ENCODE measurements at regions not wholly inside any gene's neighbourhood (a gene's known extent, or its start where the extent isn't known, plus 50 kb on each side); places are given as distances from the start of the nearest gene placed in this dataset.

DNA sequence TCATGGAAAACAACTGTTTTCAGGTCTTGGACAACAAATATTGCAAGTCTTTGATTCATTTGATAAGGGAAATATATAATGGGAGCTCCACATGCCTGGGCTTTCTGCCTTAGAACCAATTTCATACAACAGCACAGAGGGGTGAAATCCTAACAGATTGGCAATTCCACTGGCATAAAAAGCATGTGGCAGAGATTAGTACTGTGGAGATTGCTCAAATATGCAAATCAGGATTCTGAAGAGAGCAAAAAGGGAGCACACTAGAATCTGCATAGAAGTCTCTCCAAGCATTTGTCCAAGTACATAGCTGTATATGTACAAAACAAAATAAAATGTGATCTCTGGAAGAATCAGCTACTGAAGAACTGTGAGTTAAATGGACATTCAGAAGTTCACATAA lies 312.9 kb upstream of the SLITRK5 start:
- TF ChIP-seq, protein P1, sequence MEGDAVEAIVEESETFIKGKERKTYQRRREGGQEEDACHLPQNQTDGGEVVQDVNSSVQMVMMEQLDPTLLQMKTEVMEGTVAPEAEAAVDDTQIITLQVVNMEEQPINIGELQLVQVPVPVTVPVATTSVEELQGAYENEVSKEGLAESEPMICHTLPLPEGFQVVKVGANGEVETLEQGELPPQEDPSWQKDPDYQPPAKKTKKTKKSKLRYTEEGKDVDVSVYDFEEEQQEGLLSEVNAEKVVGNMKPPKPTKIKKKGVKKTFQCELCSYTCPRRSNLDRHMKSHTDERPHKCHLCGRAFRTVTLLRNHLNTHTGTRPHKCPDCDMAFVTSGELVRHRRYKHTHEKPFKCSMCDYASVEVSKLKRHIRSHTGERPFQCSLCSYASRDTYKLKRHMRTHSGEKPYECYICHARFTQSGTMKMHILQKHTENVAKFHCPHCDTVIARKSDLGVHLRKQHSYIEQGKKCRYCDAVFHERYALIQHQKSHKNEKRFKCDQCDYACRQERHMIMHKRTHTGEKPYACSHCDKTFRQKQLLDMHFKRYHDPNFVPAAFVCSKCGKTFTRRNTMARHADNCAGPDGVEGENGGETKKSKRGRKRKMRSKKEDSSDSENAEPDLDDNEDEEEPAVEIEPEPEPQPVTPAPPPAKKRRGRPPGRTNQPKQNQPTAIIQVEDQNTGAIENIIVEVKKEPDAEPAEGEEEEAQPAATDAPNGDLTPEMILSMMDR (IDR thresholded peaks at IDR 0.05) = no peak
- Histone ChIP-seq H3K36me3 (no peaks in the 10 kb centered on the region), H3K4me3 (no peak overlapping the region), H3K27me3 (no peaks in the 10 kb centered on the region), H3K27ac (no peak overlapping the region), H3K4me1 (no peaks in the 10 kb centered on the region), H3K9me3 (peaks cover 0 to 15% (median 0%) of the 10 kb centered on the region in 11 donors)
- no peak for DNase-seq
- ATAC-seq = no peak
- intact Hi-C loops (cut with DNase I) = no loop called here

DNA sequence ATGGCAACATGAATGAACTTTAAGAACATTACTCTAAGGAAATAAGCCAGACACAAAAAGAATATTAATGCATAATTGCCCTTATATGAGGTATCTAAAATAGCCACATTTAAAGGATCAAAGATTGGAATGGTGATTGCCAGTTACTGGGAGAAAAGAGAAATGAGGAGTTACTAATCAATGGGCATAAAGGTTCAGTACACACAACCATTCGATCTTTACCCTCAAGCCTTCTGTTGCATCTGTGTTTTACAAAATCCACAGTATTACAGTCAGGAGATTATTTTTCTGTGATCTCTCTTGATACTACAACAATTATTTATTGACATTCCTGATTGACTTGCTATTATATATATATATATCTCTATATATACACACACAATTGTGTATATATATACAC lies 310.0 kb upstream of the SLITRK5 start:
- Histone ChIP-seq H3K27ac (no peak overlapping the region), H3K27me3 (no peaks in the 10 kb centered on the region), H3K9me3 (peaks cover 0 to 4% (median 0%) of the 10 kb centered on the region in 11 donors), H3K36me3 (no peaks in the 10 kb centered on the region), H3K4me1 (no peaks in the 10 kb centered on the region), H3K4me3 (no peak overlapping the region)
- TF ChIP-seq, protein P1 (IDR thresholded peaks at IDR 0.05) = no peak
- ATAC-seq (no peak), DNase-seq (no peak)
- intact Hi-C loops (cut with DNase I) = no loop called here
- 97 to 100% methylated on average over 1 of the region's 1 CpG for WGBS, 2 donors

DNA sequence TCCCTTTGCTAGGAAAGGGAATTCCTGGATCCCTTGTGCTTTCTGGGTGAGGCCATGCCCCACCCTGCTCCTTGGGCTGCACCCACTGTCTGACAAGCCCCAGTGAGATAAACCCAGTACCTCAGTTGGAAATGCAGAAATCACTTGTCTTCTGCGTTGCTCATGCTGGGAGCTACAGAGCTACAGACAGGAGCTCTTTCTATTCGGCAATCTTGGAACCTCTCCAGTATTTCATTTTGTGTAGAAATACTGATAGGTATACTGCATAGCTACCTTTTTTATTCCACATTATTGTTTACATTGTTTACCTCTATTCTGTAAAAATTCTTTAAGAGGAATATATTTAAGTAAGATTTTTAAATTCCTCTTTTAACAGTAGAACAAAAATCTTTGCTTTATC lies 302.5 kb upstream of the SLITRK5 start:
- Histone ChIP-seq H3K27me3 (no peaks in the 10 kb centered on the region), H3K4me1 (no peaks in the 10 kb centered on the region), H3K27ac (no peak overlapping the region), H3K36me3 (no peaks in the 10 kb centered on the region), H3K9me3 (peaks cover 0 to 26% (median 0%) of the 10 kb centered on the region in 11 donors), H3K4me3 (no peak overlapping the region)
- intact Hi-C loops (cut with DNase I) = no loop called here
- no peak for ATAC-seq
- DNase-seq = no peak
- WGBS, 2 donors = 91 to 95% methylated on average over 2 of the region's 2 CpGs
- TF ChIP-seq, protein P1 (IDR thresholded peaks at IDR 0.05) = no peak

DNA sequence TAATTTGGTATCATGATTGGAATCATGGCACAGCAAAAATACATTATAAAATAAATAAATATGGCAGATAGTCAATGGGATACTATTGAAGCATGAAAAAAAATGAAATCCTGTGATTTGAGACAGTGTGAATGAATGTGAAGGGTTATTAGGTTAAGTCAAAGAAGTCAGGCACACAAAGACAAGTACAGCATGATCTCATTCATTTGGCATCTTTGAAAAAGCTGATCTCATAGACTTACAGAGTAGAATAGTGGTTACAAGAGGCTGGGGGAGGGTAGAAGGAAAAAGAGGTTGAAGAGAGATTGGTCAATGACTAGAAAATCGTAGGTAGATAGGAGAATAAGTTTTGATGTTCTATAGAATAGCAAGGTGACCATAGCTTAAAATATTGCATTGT lies 295.1 kb upstream of the SLITRK5 start:
- no peak for DNase-seq
- intact Hi-C loops (cut with DNase I) = no loop called here
- no peaks in the 10 kb centered on the region for H3K4me1 ChIP-seq
- H3K4me3 ChIP-seq = no peak overlapping the region
- 78 to 85% methylated on average over 1 of the region's 1 CpG for WGBS, 2 donors
- peaks cover 0 to 23% (median 0%) of the 10 kb centered on the region in 11 donors for H3K9me3 ChIP-seq
- H3K27me3 ChIP-seq = no peaks in the 10 kb centered on the region
- H3K36me3 ChIP-seq = no peaks in the 10 kb centered on the region
- no peak for ATAC-seq
- no peak overlapping the region for H3K27ac ChIP-seq
- TF ChIP-seq, protein P1 (IDR thresholded peaks at IDR 0.05) = no peak

DNA sequence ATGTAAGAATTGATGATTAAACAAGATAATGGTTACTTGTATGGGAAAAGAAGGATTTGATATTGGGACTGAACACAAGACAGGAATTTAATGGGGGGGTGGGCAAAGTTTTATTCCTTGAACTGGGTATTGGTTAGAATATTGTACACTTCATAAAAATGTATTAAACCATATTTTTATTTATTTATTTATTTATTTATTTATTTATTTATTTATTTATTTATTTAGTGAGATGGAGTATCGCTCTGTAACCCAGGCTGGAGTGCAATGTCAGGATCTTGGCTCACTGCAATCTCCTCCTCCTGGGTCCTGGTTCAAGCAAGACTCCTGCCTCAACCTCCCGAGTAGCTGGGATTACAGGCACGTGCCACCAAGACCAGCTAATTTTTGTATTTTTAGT lies 287.1 kb upstream of the SLITRK5 start:
- Histone ChIP-seq H3K4me1 (no peaks in the 10 kb centered on the region), H3K4me3 (no peak overlapping the region), H3K27ac (no peak overlapping the region), H3K27me3 (no peaks in the 10 kb centered on the region), H3K9me3 (peaks cover 0 to 6% (median 0%) of the 10 kb centered on the region in 11 donors), H3K36me3 (no peaks in the 10 kb centered on the region)
- ATAC-seq (no peak), DNase-seq (no peak)
- TF ChIP-seq, protein P1 (IDR thresholded peaks at IDR 0.05) = no peak
- 92 to 96% methylated on average over 3 of the region's 3 CpGs for WGBS, 2 donors
- intact Hi-C loops (cut with DNase I) = no loop called here
